AG09319 (cell line): ENCODE measurements at regions not wholly inside any gene's neighbourhood (a gene's known extent, or its start where the extent isn't known, plus 50 kb on each side); places are given as distances from the start of the nearest gene placed in this dataset.

ENCODE experiments used
- DNase-seq: peaks from one replicate; pipeline ENCODE4 v3.0.0-alpha.2; 2010; ENCODE audit warnings: low read depth; ENCODE audit errors: extremely low read depth
- CTCF ChIP-seq: IDR thresholded peaks from 2 replicates; pipeline ENCODE4 v1.5.1; 2011; ENCODE audit warnings: low read depth, mild to moderate bottlenecking, inconsistent platforms, low read length, moderate library complexity

GRCh38 chr6:81480139-81480538, 272.3 kb downstream of the TENT5A start:
- DNase-seq = no peak
- TF ChIP-seq CTCF = no peak

DNA sequence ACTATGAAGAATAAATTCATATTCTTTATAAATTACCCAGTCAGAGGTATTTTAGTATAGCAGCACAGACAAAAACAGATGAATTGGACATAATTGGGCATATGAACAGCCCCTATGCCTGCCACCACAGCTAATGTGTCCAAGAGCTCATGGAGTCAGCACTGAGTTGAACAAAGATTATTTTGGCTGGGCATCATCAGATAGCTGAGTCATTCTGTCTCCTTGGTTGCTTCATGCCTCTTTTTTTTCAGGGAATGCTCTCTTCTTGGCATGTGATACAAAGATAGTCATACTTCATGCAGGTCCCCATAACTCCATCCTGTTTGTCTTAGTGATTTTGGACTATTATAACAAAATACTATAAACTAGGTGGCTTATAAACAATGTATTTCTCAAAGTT, 275.6 kb downstream of the TENT5A start:
- DNase-seq = no peak

DNA sequence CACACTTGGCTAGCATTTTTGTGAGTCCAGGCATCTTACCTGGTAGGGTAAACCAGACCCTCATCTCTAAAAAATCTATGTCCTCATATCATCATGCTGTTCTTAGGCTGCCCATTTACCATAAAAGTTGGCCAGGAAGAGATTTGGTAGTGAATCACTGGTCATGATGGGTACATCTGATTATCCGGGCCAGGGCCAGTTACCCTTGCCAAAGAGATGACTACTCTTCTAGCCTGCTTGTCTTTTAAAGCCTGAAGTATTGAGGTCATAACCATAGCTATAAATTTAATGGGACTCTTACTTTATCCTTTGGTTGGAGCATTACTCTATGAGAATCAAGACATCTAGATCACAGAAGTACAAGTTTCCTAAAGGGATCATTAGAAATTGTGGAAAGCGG, 276.8 kb downstream of the TENT5A start:
- no peak for DNase-seq

More for the DNA sequence above, 275.6 kb downstream of the TENT5A start:
- TF ChIP-seq CTCF = no peak

GRCh38 chr6:81465859-81466258, 286.6 kb downstream of the TENT5A start:
- DNase-seq = no peak
- peak; percentile 66 for TF ChIP-seq CTCF

More for the DNA sequence above, 276.8 kb downstream of the TENT5A start:
- no peak for TF ChIP-seq CTCF

GRCh38 chr6:81456416-81456815, 296.1 kb downstream of the TENT5A start:
- no peak for DNase-seq
- TF ChIP-seq CTCF = no peak

DNA sequence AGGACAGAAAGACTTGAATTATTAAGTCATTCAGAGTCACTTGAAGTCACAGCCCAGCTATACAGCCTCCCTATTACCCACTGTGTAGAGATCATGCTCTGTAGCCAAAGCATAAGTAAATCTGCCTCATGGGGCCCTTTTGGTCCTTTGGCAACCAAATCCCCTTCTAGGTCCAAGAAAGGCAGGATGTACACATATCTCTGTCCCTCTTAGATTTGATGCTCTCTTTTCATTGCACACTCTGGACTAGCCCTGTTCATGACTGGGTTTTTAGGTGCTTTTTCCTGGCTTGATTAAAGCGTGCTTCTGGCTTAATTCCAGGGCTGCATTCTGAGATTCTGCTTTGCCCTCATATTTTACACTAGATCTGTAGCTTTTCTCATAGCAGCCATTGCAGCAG, 296.8 kb downstream of the TENT5A start:
- no peak for TF ChIP-seq CTCF
- no peak for DNase-seq

- DNase-seq = peak; percentile 78
- no peak for TF ChIP-seq CTCF
Observed at GRCh38 chr6:81451787-81452186, 300.7 kb downstream of the TENT5A start.
